GM23338 (cell line): ENCODE measurements at regions not wholly inside any gene's neighbourhood (a gene's known extent, or its start where the extent isn't known, plus 50 kb on each side); places are given as distances from the start of the nearest gene placed in this dataset.

Experiments used
- EZH2 ChIP-seq: fragments of 200-600 bp; sonication (generic); IDR thresholded peaks from one replicate; pipeline ENCODE4 v1.8.0; 2017; ENCODE audit warnings: antibody characterized with exemption, mild to moderate bottlenecking, low read depth; ENCODE audit not compliant: unreplicated experiment
- TF ChIP-seq, protein P1 (sequence below), 2 experiments: fragments of 200-600 bp in 1 of 2; sonication (generic) in 1 of 2; conservative IDR thresholded peaks; 2 replicates each; pipeline versions ENCODE4 v1.5.1 to v1.6.1; 2016 to 2017; ENCODE audit warnings: antibody characterized with exemption in 2 of 2, low read depth in 2 of 2, mild to moderate bottlenecking in 2 of 2, moderate library complexity in 1 of 2

GRCh38 chr5:122258241-122258640 lies 53.8 kb upstream of the SNCAIP start:
- TF ChIP-seq, protein P1, sequence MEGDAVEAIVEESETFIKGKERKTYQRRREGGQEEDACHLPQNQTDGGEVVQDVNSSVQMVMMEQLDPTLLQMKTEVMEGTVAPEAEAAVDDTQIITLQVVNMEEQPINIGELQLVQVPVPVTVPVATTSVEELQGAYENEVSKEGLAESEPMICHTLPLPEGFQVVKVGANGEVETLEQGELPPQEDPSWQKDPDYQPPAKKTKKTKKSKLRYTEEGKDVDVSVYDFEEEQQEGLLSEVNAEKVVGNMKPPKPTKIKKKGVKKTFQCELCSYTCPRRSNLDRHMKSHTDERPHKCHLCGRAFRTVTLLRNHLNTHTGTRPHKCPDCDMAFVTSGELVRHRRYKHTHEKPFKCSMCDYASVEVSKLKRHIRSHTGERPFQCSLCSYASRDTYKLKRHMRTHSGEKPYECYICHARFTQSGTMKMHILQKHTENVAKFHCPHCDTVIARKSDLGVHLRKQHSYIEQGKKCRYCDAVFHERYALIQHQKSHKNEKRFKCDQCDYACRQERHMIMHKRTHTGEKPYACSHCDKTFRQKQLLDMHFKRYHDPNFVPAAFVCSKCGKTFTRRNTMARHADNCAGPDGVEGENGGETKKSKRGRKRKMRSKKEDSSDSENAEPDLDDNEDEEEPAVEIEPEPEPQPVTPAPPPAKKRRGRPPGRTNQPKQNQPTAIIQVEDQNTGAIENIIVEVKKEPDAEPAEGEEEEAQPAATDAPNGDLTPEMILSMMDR (conservative IDR thresholded peaks at IDR 0.05; ENCODE audit: low read depth in 2 of 2): no peak
- no peak for TF ChIP-seq EZH2
